H1 (cell line): ENCODE measurements at regions not wholly inside any gene's neighbourhood (a gene's known extent, or its start where the extent isn't known, plus 50 kb on each side); places are given as distances from the start of the nearest gene placed in this dataset.
A peak's percentile ranks its signal among the peaks of the same experiment; 100 is the strongest.

ENCODE experiments used
- CTCF ChIA-PET: fragments of 300-600 bp; sonication (Branson Sonifier 250); formaldehyde crosslinking; loops from one replicate; lab custom pipeline; 2021; ENCODE audit not compliant: partially characterized antibody; lab: Charles Lee
- POLR2A ChIA-PET: fragments of 300-600 bp; sonication (Branson Sonifier 250); formaldehyde crosslinking; loops from one replicate; lab custom pipeline; 2021; ENCODE audit warnings: inconsistent platforms; ENCODE audit not compliant: partially characterized antibody; lab: Charles Lee
- DNase-seq, 2 experiments: peaks; one replicate each; pipeline versions ENCODE4 v3.0.0 to v3.0.0-alpha.2; 2010 to 2022; ENCODE audit warnings: low spot score in 2 of 2, low read depth in 1 of 2, mixed read lengths in 1 of 2
- FAIRE-seq: peaks from 2 replicates; lab custom pipeline; 2011; peaks lifted over from hg19 to GRCh38; lab: Jason Lieb, UNC
- H2AFZ ChIP-seq: 2 replicates; pipeline ENCODE4 v1.8.1; 2012; ENCODE audit warnings: low read length, inconsistent platforms
- H2AK5ac ChIP-seq: 2 replicates; pipeline ENCODE4 v1.6.1; 2013; ENCODE audit warnings: low read depth, low read length
- H2BK120ac ChIP-seq: replicated peaks from 2 replicates; pipeline ENCODE3; 2013; ENCODE audit warnings: low read depth, low read length, inconsistent platforms
- H2BK12ac ChIP-seq: 2 replicates; pipeline ENCODE4 v1.6.1; 2013; ENCODE audit warnings: low read depth, low read length
- H2BK15ac ChIP-seq: 2 replicates; pipeline ENCODE4 v1.6.1; 2013; ENCODE audit warnings: low read length
- H2BK20ac ChIP-seq: 2 replicates; pipeline ENCODE4 v1.6.1; 2013; ENCODE audit warnings: low read length
- H2BK5ac ChIP-seq: 2 replicates; pipeline ENCODE4 v1.6.1; 2013; ENCODE audit warnings: low read depth, low read length
- H3K14ac ChIP-seq: 2 replicates; pipeline ENCODE4 v1.6.1; 2013; ENCODE audit warnings: inconsistent platforms; ENCODE audit not compliant: insufficient read length
- H3K18ac ChIP-seq: 2 replicates; pipeline ENCODE4 v1.6.1; 2013; ENCODE audit warnings: low read length; ENCODE audit errors: extremely low read depth
- H3K23ac ChIP-seq: 2 replicates; pipeline ENCODE4 v1.6.1; 2013; ENCODE audit warnings: inconsistent platforms; ENCODE audit not compliant: insufficient read length
- H3K23me2 ChIP-seq: 2 replicates; pipeline ENCODE4 v1.6.1; 2013; ENCODE audit warnings: low read depth, low read length
- H3K27ac ChIP-seq: 2 replicates; pipeline ENCODE4 v1.6.1; 2011; ENCODE audit warnings: low read depth, low read length, inconsistent platforms
- H3K27me3 ChIP-seq, 4 experiments: replicated peaks in 1 of 4; 1 replicate in 1 of 4; 2 replicates in 3 of 4; pipeline versions ENCODE4 v1.6.1 to v1.8.1; 2011 to 2013; ENCODE audit warnings: low read length in 3 of 4, mild to moderate bottlenecking in 3 of 4, inconsistent platforms in 2 of 4, mixed read lengths in 2 of 4, moderate library complexity in 1 of 4; ENCODE audit not compliant: control insufficient read depth in 3 of 4, insufficient read depth in 3 of 4; ENCODE audit errors: extremely low read depth in 1 of 4
- H3K36me3 ChIP-seq, 4 experiments: 2 replicates each; pipeline versions ENCODE4 v1.6.1 to v1.8.1; 2011 to 2013; ENCODE audit warnings: mild to moderate bottlenecking in 4 of 4, low read length in 3 of 4, moderate library complexity in 2 of 4, control low read depth in 1 of 4, inconsistent platforms in 1 of 4; ENCODE audit not compliant: insufficient read depth in 4 of 4, control insufficient read depth in 2 of 4
- H3K4ac ChIP-seq: replicated peaks from 2 replicates; pipeline ENCODE3; 2013; ENCODE audit warnings: low read length, low read depth, mixed read lengths, inconsistent platforms; ENCODE audit not compliant: insufficient read length
- H3K4me1 ChIP-seq, 4 experiments: replicated peaks in 1 of 4; 1 replicate in 1 of 4; 2 replicates in 3 of 4; pipeline versions ENCODE4 v1.6.1 to v1.8.1; 2011 to 2013; ENCODE audit warnings: low read length in 3 of 4, inconsistent platforms in 2 of 4, mixed read lengths in 1 of 4; ENCODE audit not compliant: insufficient read depth in 4 of 4, control insufficient read depth in 3 of 4
- H3K4me2 ChIP-seq, 2 experiments: 2 replicates each; pipeline versions ENCODE4 v1.6.1 to v1.8.1; 2011 to 2013; ENCODE audit warnings: low read depth in 2 of 2, low read length in 2 of 2, control low read depth in 1 of 2, inconsistent platforms in 1 of 2, mild to moderate bottlenecking in 1 of 2; ENCODE audit not compliant: insufficient read depth in 1 of 2
- H3K4me3 ChIP-seq, 4 experiments: fragments of 200-600, 300-600 bp in 1 of 4; sonication (generic), shearing (Covaris generic), sonication (Bioruptor Twin) in 1 of 4; 2 replicates each; pipeline versions ENCODE4 v1.5.1 to v1.8.1; 2011 to 2016; ENCODE audit warnings: low read length in 4 of 4, low read depth in 3 of 4, control low read depth in 2 of 4, inconsistent platforms in 2 of 4, mild to moderate bottlenecking in 2 of 4, mixed read lengths in 1 of 4, moderate library complexity in 1 of 4; ENCODE audit not compliant: insufficient read depth in 2 of 4; ENCODE audit errors: extremely low read depth in 1 of 4
- H3K56ac ChIP-seq: replicated peaks from 2 replicates; pipeline ENCODE3; 2013; ENCODE audit warnings: low read depth, mild to moderate bottlenecking, mixed read lengths, low read length, inconsistent platforms; ENCODE audit not compliant: insufficient read length
- H3K79me1 ChIP-seq: 2 replicates; pipeline ENCODE4 v1.6.1; 2013; ENCODE audit warnings: low read depth, low read length, control low read depth
- H3K79me2 ChIP-seq, 2 experiments: 2 replicates each; pipeline versions ENCODE4 v1.6.1 to v1.8.1; 2012 to 2013; ENCODE audit warnings: low read length in 2 of 2, mild to moderate bottlenecking in 2 of 2, inconsistent platforms in 1 of 2; ENCODE audit not compliant: insufficient read depth in 2 of 2, control insufficient read depth in 1 of 2
- H3K9ac ChIP-seq, 4 experiments: replicated peaks in 1 of 4; 1 replicate in 1 of 4; 2 replicates in 3 of 4; pipeline versions ENCODE4 v1.6.1 to v1.8.1; 2011 to 2013; ENCODE audit warnings: low read depth in 3 of 4, low read length in 3 of 4, control low read depth in 2 of 4, mild to moderate bottlenecking in 2 of 4, moderate library complexity in 2 of 4, inconsistent platforms in 1 of 4; ENCODE audit errors: extremely low read depth in 1 of 4
- H3K9me3 ChIP-seq, 2 experiments: 2 replicates each; pipeline versions ENCODE4 v1.6.1 to v1.8.1; 2012 to 2013; ENCODE audit warnings: mild to moderate bottlenecking in 2 of 2, moderate library complexity in 2 of 2, control low read depth in 1 of 2, inconsistent platforms in 1 of 2, low read depth in 1 of 2, low read length in 1 of 2, mixed read lengths in 1 of 2; ENCODE audit not compliant: insufficient read depth in 2 of 2
- H4K20me1 ChIP-seq, 2 experiments: replicated peaks in 1 of 2; 2 replicates each; pipeline versions ENCODE3 to v1.8.1; 2011 to 2013; ENCODE audit warnings: inconsistent platforms in 2 of 2, low read length in 2 of 2, mild to moderate bottlenecking in 1 of 2; ENCODE audit not compliant: insufficient read depth in 2 of 2, control insufficient read depth in 1 of 2
- H4K5ac ChIP-seq: 2 replicates; pipeline ENCODE4 v1.6.1; 2013; ENCODE audit warnings: low read length, low read depth, mixed read lengths, inconsistent platforms; ENCODE audit not compliant: insufficient read length
- H4K8ac ChIP-seq: 2 replicates; pipeline ENCODE4 v1.8.0; 2013; ENCODE audit warnings: mild to moderate bottlenecking, moderate library complexity, low read length, inconsistent platforms; ENCODE audit not compliant: insufficient read depth; ENCODE audit errors: extremely low read depth
- H4K91ac ChIP-seq: replicated peaks from 2 replicates; pipeline ENCODE3; 2013; ENCODE audit warnings: low read length, mixed read lengths, inconsistent platforms; ENCODE audit not compliant: insufficient read length
- ASH2L ChIP-seq: fragments of 200-600, 300-600 bp; sonication (generic); IDR thresholded peaks from one replicate; pipeline ENCODE4 v1.7.1; 2017; ENCODE audit warnings: low read length
- HDAC6 ChIP-seq: IDR thresholded peaks from one replicate; pipeline ENCODE4 v1.7.1; 2012; ENCODE audit warnings: low read depth, mild to moderate bottlenecking, inconsistent platforms, low read length, moderate library complexity
- JUN ChIP-seq: IDR thresholded peaks from 2 replicates; pipeline ENCODE4 v1.6.1; 2011; ENCODE audit warnings: low read depth, mild to moderate bottlenecking, improper control_type of control experiment, low read length
- RBBP5 ChIP-seq: IDR thresholded peaks from 2 replicates; pipeline ENCODE4 v1.7.1; 2012; ENCODE audit warnings: low read depth, mild to moderate bottlenecking, inconsistent platforms, low read length, moderate library complexity, borderline replicate concordance
- RNF2 ChIP-seq: fragments of 200-900, 300-1000 bp; sonication (generic); IDR thresholded peaks from 2 replicates; pipeline ENCODE4 v1.7.1; 2016; ENCODE audit warnings: borderline replicate concordance, low read depth, mild to moderate bottlenecking, antibody characterized with exemption, low read length; ENCODE audit not compliant: poor library complexity, severe bottlenecking; ENCODE audit errors: missing control alignments
- SIN3A ChIP-seq, 2 experiments: IDR thresholded peaks in 1 of 2; conservative IDR thresholded peaks in 1 of 2; 2 replicates each; pipeline ENCODE4 v1.6.1; 2011 to 2012; ENCODE audit warnings: low read length in 2 of 2, improper control_type of control experiment in 1 of 2, low read depth in 1 of 2, mild to moderate bottlenecking in 1 of 2
- SP2 ChIP-seq: IDR thresholded peaks from 2 replicates; pipeline ENCODE4 v1.6.1; 2012; ENCODE audit warnings: mild to moderate bottlenecking, low read length, inconsistent platforms
- SRF ChIP-seq: IDR thresholded peaks from 2 replicates; pipeline ENCODE4 v1.6.1; 2011; ENCODE audit warnings: mild to moderate bottlenecking, low read depth, low read length, moderate library complexity
- SUZ12 ChIP-seq: fragments of 200-600 bp; sonication (generic); IDR thresholded peaks from 2 replicates; pipeline ENCODE4 v1.6.1; 2012; ENCODE audit warnings: mild to moderate bottlenecking, inconsistent platforms, low read length, moderate library complexity, mixed read lengths
- TCF12 ChIP-seq: IDR thresholded peaks from 2 replicates; pipeline ENCODE4 v1.6.1; 2011; ENCODE audit warnings: low read depth, mild to moderate bottlenecking, low read length
- WGBS, 2 experiments: shearing (Covaris generic) in 1 of 2; methylation state at CpG; one replicate each; pipeline versions ENCODE4 v1.1.6 to v1.1.7; 2013 to 2015; ENCODE audit warnings: low lambda C conversion rate in 2 of 2, mixed read lengths in 2 of 2, inconsistent platforms in 1 of 2, low coverage in 1 of 2, missing lambda C conversion rate in 1 of 2; ENCODE audit not compliant: insufficient replicate concordance in 2 of 2, insufficient coverage in 1 of 2, insufficient read length in 1 of 2; ENCODE audit errors: extremely low coverage in 1 of 2, missing lambda C conversion rate in 1 of 2; 5-methylcytosine and 5-hydroxymethylcytosine counted together
- TF ChIP-seq, protein P1 (sequence below): IDR thresholded peaks from 2 replicates; pipeline ENCODE4 v1.6.1; 2011; ENCODE audit warnings: low read length, improper control_type of control experiment

DNA sequence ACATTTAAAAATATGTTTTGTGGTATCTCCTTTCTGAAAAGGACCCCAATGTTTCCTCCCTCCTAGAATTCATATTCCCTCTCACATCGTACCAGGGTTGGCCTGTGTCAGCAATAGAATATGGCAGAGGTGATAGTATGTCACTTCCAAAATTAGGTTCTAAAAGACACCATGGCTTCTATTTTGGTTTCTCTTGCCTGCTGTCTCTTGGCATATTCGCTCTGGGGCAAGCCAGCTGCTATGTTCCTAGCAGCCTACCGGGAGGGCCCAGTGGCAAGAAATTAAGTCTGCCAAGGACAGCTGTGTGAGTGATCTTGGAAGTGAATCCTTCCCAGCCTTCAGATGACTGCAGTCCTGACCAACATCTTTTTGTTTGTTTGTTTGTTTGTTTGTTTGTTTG, 92.9 kb upstream of the PPM1J start:
- ChIA-PET CTCF (interaction anchor here (0.8 to 13.9 kb wide), 14 partner anchors 9 to 233 kb away, joined by 3 to 547 read pairs (median 6); partner anchors contain the start of gene PPM1J), POLR2A (interaction anchor here (1.0 to 3.6 kb wide), 6 partner anchors 10 to 265 kb away, joined by 3 to 16 read pairs (median 4); partner anchors contain the start of gene LRIG2)
- Histone ChIP-seq H4K91ac (no peak overlapping the region), H3K4me1 (peaks cover 5 to 13% (median 8%) of the 10 kb centered on the region in 4 experiments; a peak in 6 of 7 replicates), H4K20me1 (no peaks in the 10 kb centered on the region), H2AK5ac (no peak overlapping the region), H3K4me3 (no peak overlapping the region), H2BK12ac (peak overlapping the region; percentile 35; the same call in 1 of the 2 replicates), H3K14ac (no peak overlapping the region), H3K23ac (no peak overlapping the region), H3K79me1 (no peaks in the 10 kb centered on the region), H3K9ac (no peak overlapping the region), H3K36me3 (no peaks in the 10 kb centered on the region), H3K27ac (no peak overlapping the region; the same call in 1 of the 2 replicates), H3K56ac (no peak overlapping the region), H2BK15ac (no peak overlapping the region), H4K8ac (no peak overlapping the region), H3K4me2 (no peak overlapping the region), H3K4ac (no peak overlapping the region), H3K79me2 (no peaks in the 10 kb centered on the region), H3K23me2 (no peaks in the 10 kb centered on the region), H2BK5ac (0 out of 2 replicates have a peak overlapping the region, but pooled peaks have one; percentile 1), H3K9me3 (no peaks in the 10 kb centered on the region), H2AFZ (no peak overlapping the region), H4K5ac (no peak overlapping the region), H3K27me3 (no peaks in the 10 kb centered on the region), H3K18ac (no peak overlapping the region), H2BK20ac (no peak overlapping the region), H2BK120ac (peak overlapping the region; percentile 65)
- 84% methylated on average over 3 of the region's 3 CpGs; no CpG with 5 or more reads in 1 of the 2 experiments for WGBS, 2 experiments
- TF ChIP-seq SRF (no peak), HDAC6 (no peak), TCF12 (no peak), SP2 (no peak), ASH2L (no peak), RNF2 (no peak), RBBP5 (no peak), SIN3A (conservative IDR thresholded peaks at IDR 0.05 in 1 of 2, IDR thresholded peaks at IDR 0.05 in 1 of 2; ENCODE audit: low read depth in 1 of 2, low read length in 2 of 2) (no peak), SUZ12 (no peak), JUN (no peak)
- TF ChIP-seq, protein P1, sequence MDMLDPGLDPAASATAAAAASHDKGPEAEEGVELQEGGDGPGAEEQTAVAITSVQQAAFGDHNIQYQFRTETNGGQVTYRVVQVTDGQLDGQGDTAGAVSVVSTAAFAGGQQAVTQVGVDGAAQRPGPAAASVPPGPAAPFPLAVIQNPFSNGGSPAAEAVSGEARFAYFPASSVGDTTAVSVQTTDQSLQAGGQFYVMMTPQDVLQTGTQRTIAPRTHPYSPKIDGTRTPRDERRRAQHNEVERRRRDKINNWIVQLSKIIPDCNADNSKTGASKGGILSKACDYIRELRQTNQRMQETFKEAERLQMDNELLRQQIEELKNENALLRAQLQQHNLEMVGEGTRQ: no peak
- DNase-seq: no peak
- FAIRE-seq: no peak
